Testis (tissue), 2 donors: ENCODE measurements at regions not wholly inside any gene's neighbourhood (a gene's known extent, or its start where the extent isn't known, plus 50 kb on each side); places are given as distances from the start of the nearest gene placed in this dataset.

Experiments used
- POLR2A ChIP-seq: fragments of 450-650 bp; IDR thresholded peaks from one replicate; pipeline ENCODE4 v1.6.1; 2017; ENCODE audit warnings: antibody characterized with exemption, mild to moderate bottlenecking, moderate library complexity
- TF ChIP-seq, protein P1 (sequence below), 3 experiments: fragments of 450-650 bp in 2 of 3; fragments of 200-600 bp in 1 of 3; sonication (generic) in 1 of 3; IDR thresholded peaks; one replicate each; pipeline ENCODE4 v1.5.1; 2016 to 2019; ENCODE audit warnings: antibody characterized with exemption in 3 of 3, mild to moderate bottlenecking in 2 of 3, moderate library complexity in 1 of 3

DNA sequence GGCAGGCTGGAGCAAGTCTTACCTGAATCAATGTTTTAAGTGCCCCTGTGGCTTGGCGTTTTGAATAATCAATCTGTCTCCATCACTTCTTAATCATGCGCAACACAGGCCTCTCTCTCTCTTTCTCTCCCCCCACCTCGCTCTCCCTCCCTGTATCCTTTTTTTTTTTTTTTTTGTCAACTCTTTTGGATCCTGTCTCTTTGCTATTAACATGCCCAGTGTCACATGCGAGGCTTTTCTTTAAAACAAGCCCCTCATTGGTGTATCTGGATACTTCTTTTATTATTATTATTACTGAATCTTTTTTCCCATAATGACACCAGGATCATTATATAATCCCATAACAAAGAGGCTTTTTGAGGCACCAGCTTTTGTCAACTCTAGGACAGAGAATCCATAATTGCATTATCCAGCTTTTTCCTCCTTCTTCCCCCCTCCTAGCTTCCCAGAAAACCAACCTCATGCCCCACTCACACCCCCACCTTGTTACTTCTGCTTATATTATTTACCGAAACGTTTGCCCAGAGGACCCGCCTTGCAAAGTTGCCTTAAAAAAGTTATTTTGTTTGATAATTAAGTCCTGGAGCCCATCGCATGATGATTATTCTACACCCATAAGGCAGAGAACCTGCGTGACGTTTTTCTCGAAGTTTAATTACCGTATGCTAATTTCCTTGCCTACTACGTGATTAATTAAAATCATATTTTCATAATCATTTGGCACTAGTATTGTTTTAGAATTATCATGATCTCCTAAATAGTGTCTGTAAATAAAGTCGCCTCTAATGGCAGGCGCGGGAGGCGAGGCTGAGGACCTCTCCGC, 148.1 kb upstream of the ZNF536 start:
- TF ChIP-seq, protein P1, sequence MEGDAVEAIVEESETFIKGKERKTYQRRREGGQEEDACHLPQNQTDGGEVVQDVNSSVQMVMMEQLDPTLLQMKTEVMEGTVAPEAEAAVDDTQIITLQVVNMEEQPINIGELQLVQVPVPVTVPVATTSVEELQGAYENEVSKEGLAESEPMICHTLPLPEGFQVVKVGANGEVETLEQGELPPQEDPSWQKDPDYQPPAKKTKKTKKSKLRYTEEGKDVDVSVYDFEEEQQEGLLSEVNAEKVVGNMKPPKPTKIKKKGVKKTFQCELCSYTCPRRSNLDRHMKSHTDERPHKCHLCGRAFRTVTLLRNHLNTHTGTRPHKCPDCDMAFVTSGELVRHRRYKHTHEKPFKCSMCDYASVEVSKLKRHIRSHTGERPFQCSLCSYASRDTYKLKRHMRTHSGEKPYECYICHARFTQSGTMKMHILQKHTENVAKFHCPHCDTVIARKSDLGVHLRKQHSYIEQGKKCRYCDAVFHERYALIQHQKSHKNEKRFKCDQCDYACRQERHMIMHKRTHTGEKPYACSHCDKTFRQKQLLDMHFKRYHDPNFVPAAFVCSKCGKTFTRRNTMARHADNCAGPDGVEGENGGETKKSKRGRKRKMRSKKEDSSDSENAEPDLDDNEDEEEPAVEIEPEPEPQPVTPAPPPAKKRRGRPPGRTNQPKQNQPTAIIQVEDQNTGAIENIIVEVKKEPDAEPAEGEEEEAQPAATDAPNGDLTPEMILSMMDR (IDR thresholded peaks at IDR 0.05): no peak
- no peak for TF ChIP-seq POLR2A
